Calu3 (cell line): ENCODE measurements at regions not wholly inside any gene's neighbourhood (a gene's known extent, or its start where the extent isn't known, plus 50 kb on each side); places are given as distances from the start of the nearest gene placed in this dataset.

ENCODE experiments used
- BruUV-seq: library from RNA; stranded (reverse); fragments of 400-500 nt; replicated peaks from 2 replicates; lab custom pipeline; 2021; lab: Mats Ljungman, UMichigan
- CTCF ChIA-PET: fragments of 300-600 bp; sonication (Branson Sonifier 250); formaldehyde crosslinking; loops from one replicate; lab custom pipeline; 2022; ENCODE audit warnings: antibody characterized with exemption; lab: Charles Lee
- DNase-seq: peaks from one replicate; pipeline ENCODE4 v3.0.0; 2022
- H3K27ac Mint-ChIP-seq: one replicate; pipeline ENCODE4 v1.8.0; 2022; ENCODE audit warnings: mixed read lengths; ENCODE audit not compliant: unreplicated experiment
- H3K27me3 Mint-ChIP-seq: one replicate; pipeline ENCODE4 v1.8.0; 2022; ENCODE audit warnings: mixed read lengths; ENCODE audit not compliant: unreplicated experiment
- H3K36me3 Mint-ChIP-seq: one replicate; pipeline ENCODE4 v1.8.0; 2022; ENCODE audit warnings: mild to moderate bottlenecking, moderate library complexity, mixed read lengths; ENCODE audit not compliant: insufficient read depth, unreplicated experiment
- H3K4me1 Mint-ChIP-seq: one replicate; pipeline ENCODE4 v1.8.0; 2022; ENCODE audit warnings: mild to moderate bottlenecking, low read depth, mixed read lengths; ENCODE audit not compliant: unreplicated experiment
- H3K4me3 Mint-ChIP-seq: one replicate; pipeline ENCODE4 v1.8.0; 2022; ENCODE audit warnings: mild to moderate bottlenecking, low read depth, moderate library complexity, mixed read lengths; ENCODE audit not compliant: unreplicated experiment
- H3K9me3 Mint-ChIP-seq: one replicate; pipeline ENCODE4 v1.8.0; 2022; ENCODE audit warnings: low read depth, mixed read lengths; ENCODE audit not compliant: unreplicated experiment
- intact Hi-C: fragments of 100-400 bp; cut with micrococcal nuclease; formaldehyde crosslinking; loops from one replicate; pipeline ENCODE4 v1.10.0; 2022; ENCODE audit not compliant: unreplicated experiment
- TF ChIP-seq, protein P1 (sequence below): fragments of 200-600 bp; IDR thresholded peaks from one replicate; pipeline ENCODE4 v1.8.0; 2022; ENCODE audit warnings: antibody characterized with exemption; ENCODE audit not compliant: unreplicated experiment

GRCh38 chr3:65303431-65303830 lies 615.6 kb upstream of the ADAMTS9 start:
- Mint-ChIP-seq H3K4me1 (no peaks in the 10 kb centered on the region), H3K36me3 (no peaks in the 10 kb centered on the region), H3K27ac (no peak overlapping the region), H3K27me3 (peaks cover 60% of the 10 kb centered on the region), H3K4me3 (no peak overlapping the region), H3K9me3 (no peaks in the 10 kb centered on the region)
- CTCF ChIA-PET, result no interaction called here
- intact Hi-C loops, result no loop called here
- TF ChIP-seq, protein P1, sequence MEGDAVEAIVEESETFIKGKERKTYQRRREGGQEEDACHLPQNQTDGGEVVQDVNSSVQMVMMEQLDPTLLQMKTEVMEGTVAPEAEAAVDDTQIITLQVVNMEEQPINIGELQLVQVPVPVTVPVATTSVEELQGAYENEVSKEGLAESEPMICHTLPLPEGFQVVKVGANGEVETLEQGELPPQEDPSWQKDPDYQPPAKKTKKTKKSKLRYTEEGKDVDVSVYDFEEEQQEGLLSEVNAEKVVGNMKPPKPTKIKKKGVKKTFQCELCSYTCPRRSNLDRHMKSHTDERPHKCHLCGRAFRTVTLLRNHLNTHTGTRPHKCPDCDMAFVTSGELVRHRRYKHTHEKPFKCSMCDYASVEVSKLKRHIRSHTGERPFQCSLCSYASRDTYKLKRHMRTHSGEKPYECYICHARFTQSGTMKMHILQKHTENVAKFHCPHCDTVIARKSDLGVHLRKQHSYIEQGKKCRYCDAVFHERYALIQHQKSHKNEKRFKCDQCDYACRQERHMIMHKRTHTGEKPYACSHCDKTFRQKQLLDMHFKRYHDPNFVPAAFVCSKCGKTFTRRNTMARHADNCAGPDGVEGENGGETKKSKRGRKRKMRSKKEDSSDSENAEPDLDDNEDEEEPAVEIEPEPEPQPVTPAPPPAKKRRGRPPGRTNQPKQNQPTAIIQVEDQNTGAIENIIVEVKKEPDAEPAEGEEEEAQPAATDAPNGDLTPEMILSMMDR, result no peak
- DNase-seq, result no peak
- BruUV-seq, result no TSS peak

DNA sequence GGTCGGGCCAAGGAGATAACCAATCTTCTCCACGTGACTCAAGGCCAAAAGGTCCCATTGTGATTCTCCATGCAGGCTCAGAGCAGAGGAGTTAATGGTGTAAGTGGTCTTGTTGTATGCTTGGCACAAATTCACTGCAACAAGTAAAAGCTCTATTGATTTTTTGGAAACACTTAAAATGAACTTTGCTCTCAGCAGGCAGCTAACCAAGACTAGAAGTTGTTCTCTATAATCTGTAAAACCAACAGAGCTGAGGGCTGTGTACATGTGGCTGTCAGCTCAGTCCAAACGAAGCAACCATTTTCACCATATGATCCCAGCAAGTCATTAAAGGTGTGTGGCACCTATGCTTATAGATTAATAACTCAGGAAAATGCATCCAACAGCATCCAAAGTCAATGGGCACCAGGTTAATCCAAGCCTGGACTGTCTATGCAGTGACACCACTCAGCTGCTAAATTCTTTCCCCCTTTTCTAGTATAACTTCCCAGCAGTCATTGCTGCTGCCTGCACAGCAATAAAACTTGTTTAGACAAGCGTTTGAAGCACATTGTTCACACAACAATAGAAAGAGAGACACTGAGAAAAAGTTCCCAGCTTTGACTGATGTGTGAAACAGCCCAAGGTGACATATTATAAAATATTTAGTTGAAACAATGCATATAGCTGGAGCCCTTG lies 603.8 kb upstream of the ADAMTS9 start:
- Mint-ChIP-seq H3K4me1 (peaks cover 9% of the 10 kb centered on the region), H3K27me3 (peaks cover 38% of the 10 kb centered on the region), H3K27ac (no peak overlapping the region), H3K4me3 (no peak overlapping the region), H3K9me3 (no peaks in the 10 kb centered on the region), H3K36me3 (no peaks in the 10 kb centered on the region)
- TF ChIP-seq, protein P1, result no peak
- CTCF ChIA-PET, result no interaction called here
- BruUV-seq, result no TSS peak
- intact Hi-C loops, result no loop called here
- DNase-seq, result no peak

- no peak overlapping the region for H3K4me3 Mint-ChIP-seq
- no TSS peak for BruUV-seq
- peaks cover 9% of the 10 kb centered on the region for H3K4me1 Mint-ChIP-seq
- CTCF ChIA-PET, result no interaction called here
- no peaks in the 10 kb centered on the region for H3K36me3 Mint-ChIP-seq
- H3K9me3 Mint-ChIP-seq, result no peaks in the 10 kb centered on the region
- no peak for DNase-seq
- peaks cover 33% of the 10 kb centered on the region for H3K27me3 Mint-ChIP-seq
- intact Hi-C loops, result no loop called here
- TF ChIP-seq, protein P1, result no peak
- H3K27ac Mint-ChIP-seq, result no peak overlapping the region
Observed at GRCh38 chr3:65288776-65289175, 601.0 kb upstream of the ADAMTS9 start.

DNA sequence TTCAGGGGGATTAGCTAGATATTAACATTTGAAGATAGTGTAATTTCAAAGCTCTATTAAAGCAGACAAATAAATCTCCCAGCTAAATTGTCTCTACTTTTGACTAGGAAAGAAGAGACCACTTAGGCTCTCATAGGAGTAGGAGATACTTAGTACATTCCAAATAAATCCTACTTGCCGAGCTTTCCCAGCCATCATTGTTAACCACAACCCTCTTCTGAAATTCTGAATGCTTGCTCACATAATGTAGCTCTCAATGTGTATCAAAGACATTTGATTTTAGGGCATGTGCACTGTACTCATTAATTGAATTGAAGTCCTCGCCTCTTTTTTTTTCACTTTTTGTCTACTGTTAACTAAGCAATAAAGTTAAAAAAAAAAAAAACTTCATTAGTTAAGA lies 598.2 kb upstream of the ADAMTS9 start:
- no peak overlapping the region for H3K27ac Mint-ChIP-seq
- peaks cover 44% of the 10 kb centered on the region for H3K27me3 Mint-ChIP-seq
- no peak for DNase-seq
- CTCF ChIA-PET, result no interaction called here
- no peaks in the 10 kb centered on the region for H3K9me3 Mint-ChIP-seq
- intact Hi-C loops, result no loop called here
- H3K4me3 Mint-ChIP-seq, result no peak overlapping the region
- peaks cover 1% of the 10 kb centered on the region for H3K4me1 Mint-ChIP-seq
- BruUV-seq, result no TSS peak
- TF ChIP-seq, protein P1, result no peak
- H3K36me3 Mint-ChIP-seq, result no peaks in the 10 kb centered on the region
